SK-N-SH treated with all-trans-retinoic acid at 6 μM for 48 hours (cell line): ENCODE measurements at regions not wholly inside any gene's neighbourhood (a gene's known extent, or its start where the extent isn't known, plus 50 kb on each side); places are given as distances from the start of the nearest gene placed in this dataset.
"Not testable (repeated sequence)": the region's sequence is repeated elsewhere in the genome, so short reads cannot be mapped to it uniquely, and the experiment has no call there.

ENCODE experiments used
- ARNTL ChIP-seq: fragments of 450-650 bp; formaldehyde crosslinking; IDR thresholded peaks from 2 replicates; pipeline ENCODE4 v1.5.0; 2020; ENCODE audit warnings: low read depth, mild to moderate bottlenecking, moderate library complexity, borderline replicate concordance
- BACH2 ChIP-seq: fragments of 250-450 bp; sonication (Bioruptor Pico); IDR thresholded peaks from 2 replicates; pipeline ENCODE4 v1.9.0; 2021; ENCODE audit warnings: mild to moderate bottlenecking, borderline replicate concordance
- CSRNP3 ChIP-seq: fragments of 250-450 bp; sonication (Bioruptor Pico); IDR thresholded peaks from 2 replicates; pipeline ENCODE4 v1.5.1; 2021; ENCODE audit warnings: mild to moderate bottlenecking, moderate library complexity
- ESRRG ChIP-seq: fragments of 250-450 bp; sonication (Bioruptor Pico); IDR thresholded peaks from 2 replicates; pipeline ENCODE4 v1.6.1; 2021; ENCODE audit warnings: mild to moderate bottlenecking
- GLIS3 ChIP-seq: fragments of 250-450 bp; sonication (Bioruptor Pico); IDR thresholded peaks from 2 replicates; pipeline ENCODE4 v1.5.0; 2020; ENCODE audit warnings: mild to moderate bottlenecking, moderate library complexity
- ISL1 ChIP-seq: fragments of 250-450 bp; sonication (Bioruptor Pico); IDR thresholded peaks from 2 replicates; pipeline ENCODE4 v2.1.2; 2022; ENCODE audit warnings: mild to moderate bottlenecking, moderate library complexity
- PATZ1 ChIP-seq: fragments of 250-450 bp; sonication (Bioruptor Pico); IDR thresholded peaks from 2 replicates; pipeline ENCODE4 v1.8.0; 2020; ENCODE audit warnings: mild to moderate bottlenecking, moderate library complexity, borderline replicate concordance
- RARB ChIP-seq: fragments of 250-450 bp; sonication (Bioruptor Pico); IDR thresholded peaks from 2 replicates; pipeline ENCODE4 v1.8.0; 2021; ENCODE audit warnings: mild to moderate bottlenecking, moderate library complexity
- SNAI2 ChIP-seq: fragments of 250-450 bp; sonication (Bioruptor Pico); IDR thresholded peaks from 2 replicates; pipeline ENCODE4 v1.5.0; 2020; ENCODE audit warnings: mild to moderate bottlenecking, moderate library complexity
- TOX ChIP-seq: fragments of 250-450 bp; sonication (Bioruptor Pico); IDR thresholded peaks from 2 replicates; pipeline ENCODE4 v1.8.0; 2021; ENCODE audit warnings: mild to moderate bottlenecking, moderate library complexity, borderline replicate concordance
- ZFP3 ChIP-seq: fragments of 250-450 bp; sonication (Bioruptor Pico); IDR thresholded peaks from 2 replicates; pipeline ENCODE4 v1.5.0; 2020; ENCODE audit warnings: mild to moderate bottlenecking, moderate library complexity
- ZFP30 ChIP-seq: fragments of 450-650 bp; formaldehyde crosslinking; IDR thresholded peaks from 2 replicates; pipeline ENCODE4 v1.5.0; 2022; ENCODE audit warnings: mild to moderate bottlenecking, moderate library complexity
- ZNF8 ChIP-seq: fragments of 450-650 bp; formaldehyde crosslinking; IDR thresholded peaks from 2 replicates; pipeline ENCODE4 v1.5.0; 2020; ENCODE audit warnings: mild to moderate bottlenecking, moderate library complexity
- TF ChIP-seq, protein P1 (sequence below): fragments of 250-450 bp; sonication (Bioruptor Pico); IDR thresholded peaks from 2 replicates; pipeline ENCODE4 v1.5.1; 2020; ENCODE audit warnings: low read depth, mild to moderate bottlenecking, moderate library complexity

DNA sequence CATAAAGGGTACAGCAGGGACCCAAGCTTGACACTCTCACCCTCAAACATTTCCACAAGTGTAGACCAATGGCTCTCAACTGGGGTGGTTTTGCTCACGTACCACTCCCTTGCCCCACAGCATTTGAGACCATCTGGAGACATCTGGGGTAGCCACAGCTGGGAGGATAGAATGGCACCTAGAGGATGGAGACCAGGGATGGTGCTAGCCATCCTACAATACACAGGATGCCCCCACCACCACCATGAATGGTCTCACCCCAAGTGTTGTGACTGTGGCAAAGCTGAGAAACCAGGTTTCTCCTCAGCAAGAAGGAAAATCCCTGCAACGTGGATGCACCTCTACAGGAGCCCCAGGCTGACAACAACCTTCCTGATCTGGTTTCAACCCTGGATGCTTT, 69.1 kb upstream of the CLEC6A start:
- not testable (repeated sequence) for TF ChIP-seq ZFP30 (CRISPR knock-in tag); PATZ1; CSRNP3; ESRRG; RARB (CRISPR knock-in tag); GLIS3 (CRISPR knock-in tag); BACH2; ZNF8 (CRISPR knock-in tag); ARNTL (CRISPR knock-in tag); ZFP3 (CRISPR knock-in tag); ISL1 (CRISPR knock-in tag); TOX (CRISPR knock-in tag); SNAI2 (CRISPR knock-in tag)
- TF ChIP-seq, protein P1, sequence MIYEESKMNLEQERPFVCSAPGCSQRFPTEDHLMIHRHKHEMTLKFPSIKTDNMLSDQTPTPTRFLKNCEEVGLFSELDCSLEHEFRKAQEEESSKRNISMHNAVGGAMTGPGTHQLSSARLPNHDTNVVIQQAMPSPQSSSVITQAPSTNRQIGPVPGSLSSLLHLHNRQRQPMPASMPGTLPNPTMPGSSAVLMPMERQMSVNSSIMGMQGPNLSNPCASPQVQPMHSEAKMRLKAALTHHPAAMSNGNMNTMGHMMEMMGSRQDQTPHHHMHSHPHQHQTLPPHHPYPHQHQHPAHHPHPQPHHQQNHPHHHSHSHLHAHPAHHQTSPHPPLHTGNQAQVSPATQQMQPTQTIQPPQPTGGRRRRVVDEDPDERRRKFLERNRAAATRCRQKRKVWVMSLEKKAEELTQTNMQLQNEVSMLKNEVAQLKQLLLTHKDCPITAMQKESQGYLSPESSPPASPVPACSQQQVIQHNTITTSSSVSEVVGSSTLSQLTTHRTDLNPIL (CRISPR knock-in tag) = not testable (repeated sequence)
